H1 (cell line): ENCODE measurements at regions not wholly inside any gene's neighbourhood (a gene's known extent, or its start where the extent isn't known, plus 50 kb on each side); places are given as distances from the start of the nearest gene placed in this dataset.

ENCODE experiments used
- BACH1 ChIP-seq: IDR thresholded peaks from 2 replicates; pipeline ENCODE4 v1.6.1; 2012; ENCODE audit warnings: low read length, improper control_type of control experiment
- CTCF ChIP-seq, 3 experiments: IDR thresholded peaks; 1 replicate in 2 of 3; 2 replicates in 1 of 3; pipeline versions ENCODE4 v1.5.1 to v1.6.1; 2011; ENCODE audit warnings: low read length in 3 of 3, mild to moderate bottlenecking in 3 of 3, inconsistent platforms in 2 of 3, low read depth in 1 of 3, moderate library complexity in 1 of 3; ENCODE audit not compliant: insufficient read depth in 1 of 3; ENCODE audit errors: control extremely low read depth in 1 of 3
- POLR2AphosphoS5 ChIP-seq: IDR thresholded peaks from 2 replicates; pipeline ENCODE4 v1.6.1; 2011; ENCODE audit warnings: low read depth, low read length
- SAP30 ChIP-seq: fragments of 300-600 bp; sonication (generic); IDR thresholded peaks from 2 replicates; pipeline ENCODE4 v1.7.1; 2012; ENCODE audit warnings: low read length, moderate library complexity, mild to moderate bottlenecking, inconsistent platforms; ENCODE audit not compliant: insufficient read depth, insufficient replicate concordance

DNA sequence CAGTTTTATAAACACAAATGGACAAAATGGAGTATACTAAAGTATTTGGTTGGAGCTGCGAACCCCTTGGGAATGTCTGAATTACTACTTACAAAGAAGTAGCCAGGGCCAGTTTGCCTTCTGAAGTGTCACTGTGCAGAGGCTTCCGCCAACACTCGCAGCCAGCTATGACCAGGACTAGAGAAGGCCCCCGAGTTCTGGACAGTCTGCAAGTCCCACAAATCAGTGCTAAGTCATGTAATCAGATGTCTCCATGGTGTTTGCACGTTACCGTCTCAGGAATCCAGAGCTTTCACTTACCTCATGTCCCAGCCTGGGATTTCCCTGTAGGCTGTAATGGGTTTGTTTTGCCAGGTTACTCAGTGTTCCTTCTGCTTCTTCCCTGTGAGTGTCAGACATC, 106.6 kb upstream of the SPAG17 start:
- TF ChIP-seq CTCF (IDR thresholded peaks at IDR 0.05; ENCODE audit: control extremely low read depth in 1 of 3, insufficient read depth in 1 of 3, low read depth in 1 of 3, low read length in 3 of 3), result no peak
- no peak for TF ChIP-seq BACH1
- TF ChIP-seq SAP30, result no peak
- no peak for TF ChIP-seq POLR2AphosphoS5
